H1 (cell line): ENCODE measurements at regions not wholly inside any gene's neighbourhood (a gene's known extent, or its start where the extent isn't known, plus 50 kb on each side); places are given as distances from the start of the nearest gene placed in this dataset.

ENCODE experiments used
- BRCA1 ChIP-seq: IDR thresholded peaks from 2 replicates; pipeline ENCODE4 v1.6.1; 2012; ENCODE audit warnings: low read depth, low read length, improper control_type of control experiment
- EP300 ChIP-seq, 2 experiments: IDR thresholded peaks; 1 replicate in 1 of 2; 2 replicates in 1 of 2; pipeline ENCODE4 v1.6.1; 2011 to 2012; ENCODE audit warnings: low read depth in 2 of 2, low read length in 2 of 2, mild to moderate bottlenecking in 2 of 2, borderline replicate concordance in 1 of 2, inconsistent platforms in 1 of 2, moderate library complexity in 1 of 2
- JUN ChIP-seq: IDR thresholded peaks from 2 replicates; pipeline ENCODE4 v1.6.1; 2011; ENCODE audit warnings: low read depth, mild to moderate bottlenecking, improper control_type of control experiment, low read length
- JUND ChIP-seq: IDR thresholded peaks from 2 replicates; pipeline ENCODE4 v1.6.1; 2011; ENCODE audit warnings: mild to moderate bottlenecking, improper control_type of control experiment, low read length
- KDM1A ChIP-seq: fragments of 200-600, 300-600 bp; sonication (generic); IDR thresholded peaks from 2 replicates; pipeline ENCODE4 v1.7.1; 2016; ENCODE audit warnings: mild to moderate bottlenecking, low read length, borderline replicate concordance
- POLR2A ChIP-seq, 2 experiments: IDR thresholded peaks; 1 replicate in 1 of 2; 2 replicates in 1 of 2; pipeline ENCODE4 v1.6.1; 2011; ENCODE audit warnings: low read depth in 2 of 2, low read length in 2 of 2, mild to moderate bottlenecking in 2 of 2; ENCODE audit errors: control extremely low read depth in 1 of 2
- SRF ChIP-seq: IDR thresholded peaks from 2 replicates; pipeline ENCODE4 v1.6.1; 2011; ENCODE audit warnings: mild to moderate bottlenecking, low read depth, low read length, moderate library complexity
- YY1 ChIP-seq: IDR thresholded peaks from 2 replicates; pipeline ENCODE4 v1.6.1; 2011; ENCODE audit warnings: low read depth, mild to moderate bottlenecking, low read length
- TF ChIP-seq, protein P1 (sequence below): IDR thresholded peaks from 2 replicates; pipeline ENCODE4 v1.6.1; 2011; ENCODE audit warnings: low read length, improper control_type of control experiment
- TF ChIP-seq, protein P2 (sequence below), 3 experiments: IDR thresholded peaks; 1 replicate in 2 of 3; 2 replicates in 1 of 3; pipeline versions ENCODE4 v1.5.1 to v1.6.1; 2011; ENCODE audit warnings: low read length in 3 of 3, mild to moderate bottlenecking in 3 of 3, inconsistent platforms in 2 of 3, low read depth in 1 of 3, moderate library complexity in 1 of 3; ENCODE audit not compliant: insufficient read depth in 1 of 3; ENCODE audit errors: control extremely low read depth in 1 of 3
- TF ChIP-seq, protein P3 (sequence below): IDR thresholded peaks from 2 replicates; pipeline ENCODE4 v1.6.1; 2012; ENCODE audit warnings: low read length, inconsistent platforms
- TF ChIP-seq, protein P4 (sequence below): IDR thresholded peaks from 2 replicates; pipeline ENCODE4 v1.6.1; 2012; ENCODE audit warnings: inconsistent platforms

DNA sequence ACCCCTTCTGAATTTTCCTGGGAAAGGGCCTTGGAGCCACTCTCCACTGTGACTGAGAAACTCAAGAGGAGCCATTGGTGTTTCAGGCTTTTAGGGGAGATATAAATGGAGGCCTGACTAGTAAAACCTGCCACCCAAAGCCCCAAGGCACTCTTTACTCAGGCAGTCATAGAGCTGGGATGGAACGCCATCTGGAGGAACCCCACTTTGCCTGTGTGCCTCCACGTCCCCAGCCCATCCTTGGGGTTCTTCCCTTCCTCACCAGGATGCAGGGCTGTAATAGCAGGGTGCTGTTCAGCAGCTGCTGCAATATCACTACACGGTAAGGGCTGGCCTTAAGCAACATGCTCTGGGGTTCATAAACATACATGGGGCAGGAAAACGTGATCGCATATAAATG is 232.6 kb downstream of the BAMBI start:
- TF ChIP-seq, protein P1, sequence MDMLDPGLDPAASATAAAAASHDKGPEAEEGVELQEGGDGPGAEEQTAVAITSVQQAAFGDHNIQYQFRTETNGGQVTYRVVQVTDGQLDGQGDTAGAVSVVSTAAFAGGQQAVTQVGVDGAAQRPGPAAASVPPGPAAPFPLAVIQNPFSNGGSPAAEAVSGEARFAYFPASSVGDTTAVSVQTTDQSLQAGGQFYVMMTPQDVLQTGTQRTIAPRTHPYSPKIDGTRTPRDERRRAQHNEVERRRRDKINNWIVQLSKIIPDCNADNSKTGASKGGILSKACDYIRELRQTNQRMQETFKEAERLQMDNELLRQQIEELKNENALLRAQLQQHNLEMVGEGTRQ = no peak
- TF ChIP-seq, protein P2, sequence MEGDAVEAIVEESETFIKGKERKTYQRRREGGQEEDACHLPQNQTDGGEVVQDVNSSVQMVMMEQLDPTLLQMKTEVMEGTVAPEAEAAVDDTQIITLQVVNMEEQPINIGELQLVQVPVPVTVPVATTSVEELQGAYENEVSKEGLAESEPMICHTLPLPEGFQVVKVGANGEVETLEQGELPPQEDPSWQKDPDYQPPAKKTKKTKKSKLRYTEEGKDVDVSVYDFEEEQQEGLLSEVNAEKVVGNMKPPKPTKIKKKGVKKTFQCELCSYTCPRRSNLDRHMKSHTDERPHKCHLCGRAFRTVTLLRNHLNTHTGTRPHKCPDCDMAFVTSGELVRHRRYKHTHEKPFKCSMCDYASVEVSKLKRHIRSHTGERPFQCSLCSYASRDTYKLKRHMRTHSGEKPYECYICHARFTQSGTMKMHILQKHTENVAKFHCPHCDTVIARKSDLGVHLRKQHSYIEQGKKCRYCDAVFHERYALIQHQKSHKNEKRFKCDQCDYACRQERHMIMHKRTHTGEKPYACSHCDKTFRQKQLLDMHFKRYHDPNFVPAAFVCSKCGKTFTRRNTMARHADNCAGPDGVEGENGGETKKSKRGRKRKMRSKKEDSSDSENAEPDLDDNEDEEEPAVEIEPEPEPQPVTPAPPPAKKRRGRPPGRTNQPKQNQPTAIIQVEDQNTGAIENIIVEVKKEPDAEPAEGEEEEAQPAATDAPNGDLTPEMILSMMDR (IDR thresholded peaks at IDR 0.05; ENCODE audit: control extremely low read depth in 1 of 3, insufficient read depth in 1 of 3, low read depth in 1 of 3, low read length in 3 of 3) = peak in 1 of 3 experiments; percentile 15; a peak in 1 of 4 replicates
- TF ChIP-seq JUN (no peak), JUND (no peak), KDM1A (no peak), EP300 (IDR thresholded peaks at IDR 0.05; ENCODE audit: borderline replicate concordance in 1 of 2, low read depth in 2 of 2, low read length in 2 of 2) (no peak), SRF (no peak), BRCA1 (no peak), YY1 (no peak), POLR2A (IDR thresholded peaks at IDR 0.05; ENCODE audit: control extremely low read depth in 1 of 2, low read depth in 2 of 2, low read length in 2 of 2) (no peak)
- TF ChIP-seq, protein P3, sequence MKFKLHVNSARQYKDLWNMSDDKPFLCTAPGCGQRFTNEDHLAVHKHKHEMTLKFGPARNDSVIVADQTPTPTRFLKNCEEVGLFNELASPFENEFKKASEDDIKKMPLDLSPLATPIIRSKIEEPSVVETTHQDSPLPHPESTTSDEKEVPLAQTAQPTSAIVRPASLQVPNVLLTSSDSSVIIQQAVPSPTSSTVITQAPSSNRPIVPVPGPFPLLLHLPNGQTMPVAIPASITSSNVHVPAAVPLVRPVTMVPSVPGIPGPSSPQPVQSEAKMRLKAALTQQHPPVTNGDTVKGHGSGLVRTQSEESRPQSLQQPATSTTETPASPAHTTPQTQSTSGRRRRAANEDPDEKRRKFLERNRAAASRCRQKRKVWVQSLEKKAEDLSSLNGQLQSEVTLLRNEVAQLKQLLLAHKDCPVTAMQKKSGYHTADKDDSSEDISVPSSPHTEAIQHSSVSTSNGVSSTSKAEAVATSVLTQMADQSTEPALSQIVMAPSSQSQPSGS = no peak
- TF ChIP-seq, protein P4, sequence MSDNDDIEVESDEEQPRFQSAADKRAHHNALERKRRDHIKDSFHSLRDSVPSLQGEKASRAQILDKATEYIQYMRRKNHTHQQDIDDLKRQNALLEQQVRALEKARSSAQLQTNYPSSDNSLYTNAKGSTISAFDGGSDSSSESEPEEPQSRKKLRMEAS = no peak
